H1 (cell line): ENCODE measurements at regions not wholly inside any gene's neighbourhood (a gene's known extent, or its start where the extent isn't known, plus 50 kb on each side); places are given as distances from the start of the nearest gene placed in this dataset.

ENCODE experiments used
- CTCF ChIA-PET: fragments of 300-600 bp; sonication (Branson Sonifier 250); formaldehyde crosslinking; loops from one replicate; lab custom pipeline; 2021; ENCODE audit not compliant: partially characterized antibody; lab: Charles Lee
- POLR2A ChIA-PET: fragments of 300-600 bp; sonication (Branson Sonifier 250); formaldehyde crosslinking; loops from one replicate; lab custom pipeline; 2021; ENCODE audit warnings: inconsistent platforms; ENCODE audit not compliant: partially characterized antibody; lab: Charles Lee
- DNase-seq, 2 experiments: peaks; one replicate each; pipeline versions ENCODE4 v3.0.0 to v3.0.0-alpha.2; 2010 to 2022; ENCODE audit warnings: low spot score in 2 of 2, low read depth in 1 of 2, mixed read lengths in 1 of 2
- FAIRE-seq: peaks from 2 replicates; lab custom pipeline; 2011; peaks lifted over from hg19 to GRCh38; lab: Jason Lieb, UNC
- H2AFZ ChIP-seq: 2 replicates; pipeline ENCODE4 v1.8.1; 2012; ENCODE audit warnings: low read length, inconsistent platforms
- H2AK5ac ChIP-seq: 2 replicates; pipeline ENCODE4 v1.6.1; 2013; ENCODE audit warnings: low read depth, low read length
- H2BK120ac ChIP-seq: replicated peaks from 2 replicates; pipeline ENCODE3; 2013; ENCODE audit warnings: low read depth, low read length, inconsistent platforms
- H2BK12ac ChIP-seq: 2 replicates; pipeline ENCODE4 v1.6.1; 2013; ENCODE audit warnings: low read depth, low read length
- H2BK15ac ChIP-seq: 2 replicates; pipeline ENCODE4 v1.6.1; 2013; ENCODE audit warnings: low read length
- H2BK20ac ChIP-seq: 2 replicates; pipeline ENCODE4 v1.6.1; 2013; ENCODE audit warnings: low read length
- H2BK5ac ChIP-seq: 2 replicates; pipeline ENCODE4 v1.6.1; 2013; ENCODE audit warnings: low read depth, low read length
- H3K14ac ChIP-seq: 2 replicates; pipeline ENCODE4 v1.6.1; 2013; ENCODE audit warnings: inconsistent platforms; ENCODE audit not compliant: insufficient read length
- H3K18ac ChIP-seq: 2 replicates; pipeline ENCODE4 v1.6.1; 2013; ENCODE audit warnings: low read length; ENCODE audit errors: extremely low read depth
- H3K23ac ChIP-seq: 2 replicates; pipeline ENCODE4 v1.6.1; 2013; ENCODE audit warnings: inconsistent platforms; ENCODE audit not compliant: insufficient read length
- H3K23me2 ChIP-seq: 2 replicates; pipeline ENCODE4 v1.6.1; 2013; ENCODE audit warnings: low read depth, low read length
- H3K27ac ChIP-seq: 2 replicates; pipeline ENCODE4 v1.6.1; 2011; ENCODE audit warnings: low read depth, low read length, inconsistent platforms
- H3K27me3 ChIP-seq, 4 experiments: replicated peaks in 1 of 4; 1 replicate in 1 of 4; 2 replicates in 3 of 4; pipeline versions ENCODE4 v1.6.1 to v1.8.1; 2011 to 2013; ENCODE audit warnings: low read length in 3 of 4, mild to moderate bottlenecking in 3 of 4, inconsistent platforms in 2 of 4, mixed read lengths in 2 of 4, moderate library complexity in 1 of 4; ENCODE audit not compliant: control insufficient read depth in 3 of 4, insufficient read depth in 3 of 4; ENCODE audit errors: extremely low read depth in 1 of 4
- H3K36me3 ChIP-seq, 4 experiments: 2 replicates each; pipeline versions ENCODE4 v1.6.1 to v1.8.1; 2011 to 2013; ENCODE audit warnings: mild to moderate bottlenecking in 4 of 4, low read length in 3 of 4, moderate library complexity in 2 of 4, control low read depth in 1 of 4, inconsistent platforms in 1 of 4; ENCODE audit not compliant: insufficient read depth in 4 of 4, control insufficient read depth in 2 of 4
- H3K4ac ChIP-seq: replicated peaks from 2 replicates; pipeline ENCODE3; 2013; ENCODE audit warnings: low read length, low read depth, mixed read lengths, inconsistent platforms; ENCODE audit not compliant: insufficient read length
- H3K4me1 ChIP-seq, 4 experiments: replicated peaks in 1 of 4; 1 replicate in 1 of 4; 2 replicates in 3 of 4; pipeline versions ENCODE4 v1.6.1 to v1.8.1; 2011 to 2013; ENCODE audit warnings: low read length in 3 of 4, inconsistent platforms in 2 of 4, mixed read lengths in 1 of 4; ENCODE audit not compliant: insufficient read depth in 4 of 4, control insufficient read depth in 3 of 4
- H3K4me2 ChIP-seq, 2 experiments: 2 replicates each; pipeline versions ENCODE4 v1.6.1 to v1.8.1; 2011 to 2013; ENCODE audit warnings: low read depth in 2 of 2, low read length in 2 of 2, control low read depth in 1 of 2, inconsistent platforms in 1 of 2, mild to moderate bottlenecking in 1 of 2; ENCODE audit not compliant: insufficient read depth in 1 of 2
- H3K4me3 ChIP-seq, 4 experiments: fragments of 200-600, 300-600 bp in 1 of 4; sonication (generic), shearing (Covaris generic), sonication (Bioruptor Twin) in 1 of 4; 2 replicates each; pipeline versions ENCODE4 v1.5.1 to v1.8.1; 2011 to 2016; ENCODE audit warnings: low read length in 4 of 4, low read depth in 3 of 4, control low read depth in 2 of 4, inconsistent platforms in 2 of 4, mild to moderate bottlenecking in 2 of 4, mixed read lengths in 1 of 4, moderate library complexity in 1 of 4; ENCODE audit not compliant: insufficient read depth in 2 of 4; ENCODE audit errors: extremely low read depth in 1 of 4
- H3K56ac ChIP-seq: replicated peaks from 2 replicates; pipeline ENCODE3; 2013; ENCODE audit warnings: low read depth, mild to moderate bottlenecking, mixed read lengths, low read length, inconsistent platforms; ENCODE audit not compliant: insufficient read length
- H3K79me1 ChIP-seq: 2 replicates; pipeline ENCODE4 v1.6.1; 2013; ENCODE audit warnings: low read depth, low read length, control low read depth
- H3K79me2 ChIP-seq, 2 experiments: 2 replicates each; pipeline versions ENCODE4 v1.6.1 to v1.8.1; 2012 to 2013; ENCODE audit warnings: low read length in 2 of 2, mild to moderate bottlenecking in 2 of 2, inconsistent platforms in 1 of 2; ENCODE audit not compliant: insufficient read depth in 2 of 2, control insufficient read depth in 1 of 2
- H3K9ac ChIP-seq, 4 experiments: replicated peaks in 1 of 4; 1 replicate in 1 of 4; 2 replicates in 3 of 4; pipeline versions ENCODE4 v1.6.1 to v1.8.1; 2011 to 2013; ENCODE audit warnings: low read depth in 3 of 4, low read length in 3 of 4, control low read depth in 2 of 4, mild to moderate bottlenecking in 2 of 4, moderate library complexity in 2 of 4, inconsistent platforms in 1 of 4; ENCODE audit errors: extremely low read depth in 1 of 4
- H3K9me3 ChIP-seq, 2 experiments: 2 replicates each; pipeline versions ENCODE4 v1.6.1 to v1.8.1; 2012 to 2013; ENCODE audit warnings: mild to moderate bottlenecking in 2 of 2, moderate library complexity in 2 of 2, control low read depth in 1 of 2, inconsistent platforms in 1 of 2, low read depth in 1 of 2, low read length in 1 of 2, mixed read lengths in 1 of 2; ENCODE audit not compliant: insufficient read depth in 2 of 2
- H4K20me1 ChIP-seq, 2 experiments: replicated peaks in 1 of 2; 2 replicates each; pipeline versions ENCODE3 to v1.8.1; 2011 to 2013; ENCODE audit warnings: inconsistent platforms in 2 of 2, low read length in 2 of 2, mild to moderate bottlenecking in 1 of 2; ENCODE audit not compliant: insufficient read depth in 2 of 2, control insufficient read depth in 1 of 2
- H4K5ac ChIP-seq: 2 replicates; pipeline ENCODE4 v1.6.1; 2013; ENCODE audit warnings: low read length, low read depth, mixed read lengths, inconsistent platforms; ENCODE audit not compliant: insufficient read length
- H4K8ac ChIP-seq: 2 replicates; pipeline ENCODE4 v1.8.0; 2013; ENCODE audit warnings: mild to moderate bottlenecking, moderate library complexity, low read length, inconsistent platforms; ENCODE audit not compliant: insufficient read depth; ENCODE audit errors: extremely low read depth
- H4K91ac ChIP-seq: replicated peaks from 2 replicates; pipeline ENCODE3; 2013; ENCODE audit warnings: low read length, mixed read lengths, inconsistent platforms; ENCODE audit not compliant: insufficient read length
- BRCA1 ChIP-seq: IDR thresholded peaks from 2 replicates; pipeline ENCODE4 v1.6.1; 2012; ENCODE audit warnings: low read depth, low read length, improper control_type of control experiment
- CREB1 ChIP-seq: IDR thresholded peaks from 2 replicates; pipeline ENCODE4 v1.6.1; 2012; ENCODE audit warnings: inconsistent platforms
- CTCF ChIP-seq, 3 experiments: IDR thresholded peaks; 1 replicate in 2 of 3; 2 replicates in 1 of 3; pipeline versions ENCODE4 v1.5.1 to v1.6.1; 2011; ENCODE audit warnings: low read length in 3 of 3, mild to moderate bottlenecking in 3 of 3, inconsistent platforms in 2 of 3, low read depth in 1 of 3, moderate library complexity in 1 of 3; ENCODE audit not compliant: insufficient read depth in 1 of 3; ENCODE audit errors: control extremely low read depth in 1 of 3
- EGR1 ChIP-seq: IDR thresholded peaks from 2 replicates; pipeline ENCODE4 v1.6.1; 2011; ENCODE audit warnings: low read depth, low read length, borderline replicate concordance
- GABPA ChIP-seq: IDR thresholded peaks from 2 replicates; pipeline ENCODE4 v1.6.1; 2011; ENCODE audit warnings: mild to moderate bottlenecking, low read length, moderate library complexity, borderline replicate concordance; ENCODE audit not compliant: insufficient read depth
- JUND ChIP-seq: IDR thresholded peaks from 2 replicates; pipeline ENCODE4 v1.6.1; 2011; ENCODE audit warnings: mild to moderate bottlenecking, improper control_type of control experiment, low read length
- POLR2AphosphoS5 ChIP-seq: IDR thresholded peaks from 2 replicates; pipeline ENCODE4 v1.6.1; 2011; ENCODE audit warnings: low read depth, low read length
- RFX5 ChIP-seq: IDR thresholded peaks from 2 replicates; pipeline ENCODE4 v1.6.1; 2011; ENCODE audit warnings: low read depth, low read length, improper control_type of control experiment, borderline replicate concordance
- SAP30 ChIP-seq: fragments of 300-600 bp; sonication (generic); IDR thresholded peaks from 2 replicates; pipeline ENCODE4 v1.7.1; 2012; ENCODE audit warnings: low read length, moderate library complexity, mild to moderate bottlenecking, inconsistent platforms; ENCODE audit not compliant: insufficient read depth, insufficient replicate concordance
- SIRT6 ChIP-seq: IDR thresholded peaks from one replicate; pipeline ENCODE4 v1.7.1; 2012; ENCODE audit warnings: low read length, inconsistent platforms
- SP4 ChIP-seq: IDR thresholded peaks from 2 replicates; pipeline ENCODE4 v1.6.1; 2012; ENCODE audit warnings: low read length, inconsistent platforms
- WGBS, 2 experiments: shearing (Covaris generic) in 1 of 2; methylation state at CpG; one replicate each; pipeline versions ENCODE4 v1.1.6 to v1.1.7; 2013 to 2015; ENCODE audit warnings: low lambda C conversion rate in 2 of 2, mixed read lengths in 2 of 2, inconsistent platforms in 1 of 2, low coverage in 1 of 2, missing lambda C conversion rate in 1 of 2; ENCODE audit not compliant: insufficient replicate concordance in 2 of 2, insufficient coverage in 1 of 2, insufficient read length in 1 of 2; ENCODE audit errors: extremely low coverage in 1 of 2, missing lambda C conversion rate in 1 of 2; 5-methylcytosine and 5-hydroxymethylcytosine counted together
- TF ChIP-seq, protein P1 (sequence below): IDR thresholded peaks from 2 replicates; pipeline ENCODE4 v1.6.1; 2012; ENCODE audit warnings: inconsistent platforms

DNA sequence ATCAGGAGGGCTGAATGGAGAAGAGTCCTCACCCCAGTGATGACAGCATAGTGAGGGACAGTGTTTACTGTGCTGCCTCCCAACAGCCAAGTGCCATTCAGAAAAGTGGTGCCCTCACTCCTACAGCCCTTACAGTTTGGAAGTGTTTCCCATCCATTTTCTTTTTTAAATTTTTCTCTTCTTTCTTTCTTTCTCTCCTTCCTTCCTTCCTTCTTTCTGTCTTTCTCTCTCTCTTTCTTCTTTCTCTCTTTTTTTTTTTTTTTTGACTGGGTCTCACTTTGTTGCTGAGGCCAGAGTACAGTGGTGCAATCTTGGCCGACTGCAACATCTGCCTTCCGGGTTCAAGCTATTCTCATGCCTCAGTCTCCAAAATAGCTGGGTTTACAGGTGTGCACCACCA is 755.3 kb downstream of the UQCRFS1 start:
- Histone ChIP-seq H3K14ac (no peak overlapping the region), H4K8ac (no peak overlapping the region), H3K27me3 (no peaks in the 10 kb centered on the region), H2BK15ac (no peak overlapping the region), H4K20me1 (no peaks in the 10 kb centered on the region), H3K79me1 (no peaks in the 10 kb centered on the region), H3K9me3 (no peaks in the 10 kb centered on the region), H3K23ac (no peak overlapping the region), H3K23me2 (no peaks in the 10 kb centered on the region), H3K4me3 (no peak overlapping the region), H3K9ac (no peak overlapping the region), H2BK120ac (no peak overlapping the region), H2BK20ac (0 out of 2 replicates have a peak overlapping the region, but pooled peaks have one; percentile 7), H3K27ac (no peak overlapping the region), H3K4me1 (peaks cover 2 to 4% (median 3%) of the 10 kb centered on the region in 4 experiments; a peak in 3 of 7 replicates), H2AK5ac (no peak overlapping the region; the same call in 1 of the 2 replicates), H3K36me3 (no peaks in the 10 kb centered on the region; a peak in 1 of 8 replicates), H4K5ac (no peak overlapping the region), H3K4me2 (no peak overlapping the region), H2BK12ac (no peak overlapping the region), H3K18ac (no peak overlapping the region), H3K56ac (no peak overlapping the region), H2AFZ (no peak overlapping the region), H3K4ac (no peak overlapping the region), H2BK5ac (no peak overlapping the region), H3K79me2 (no peaks in the 10 kb centered on the region), H4K91ac (no peak overlapping the region)
- no peak for DNase-seq
- FAIRE-seq: no peak
- ChIA-PET POLR2A (no interaction called here), CTCF (interaction anchor here (0.8 to 1.5 kb wide), 3 partner anchors 11 to 207 kb away, joined by 3 to 5 read pairs (median 3); no protein-coding TSS in a partner anchor)
- 95% methylated on average over 2 of the region's 2 CpGs; no CpG with 5 or more reads in 1 of the 2 experiments for WGBS, 2 experiments
- TF ChIP-seq SAP30: no peak
- no peak for TF ChIP-seq BRCA1
- TF ChIP-seq RFX5: no peak
- TF ChIP-seq POLR2AphosphoS5: no peak
- TF ChIP-seq GABPA: no peak
- no peak for TF ChIP-seq JUND
- TF ChIP-seq, protein P1, sequence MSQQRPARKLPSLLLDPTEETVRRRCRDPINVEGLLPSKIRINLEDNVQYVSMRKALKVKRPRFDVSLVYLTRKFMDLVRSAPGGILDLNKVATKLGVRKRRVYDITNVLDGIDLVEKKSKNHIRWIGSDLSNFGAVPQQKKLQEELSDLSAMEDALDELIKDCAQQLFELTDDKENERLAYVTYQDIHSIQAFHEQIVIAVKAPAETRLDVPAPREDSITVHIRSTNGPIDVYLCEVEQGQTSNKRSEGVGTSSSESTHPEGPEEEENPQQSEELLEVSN: no peak
- TF ChIP-seq SP4: no peak
- no peak for TF ChIP-seq EGR1
- TF ChIP-seq CREB1: no peak
- TF ChIP-seq CTCF (IDR thresholded peaks at IDR 0.05; ENCODE audit: control extremely low read depth in 1 of 3, insufficient read depth in 1 of 3, low read depth in 1 of 3, low read length in 3 of 3): no peak
- no peak for TF ChIP-seq SIRT6
